H1 (cell line): ENCODE measurements at regions not wholly inside any gene's neighbourhood (a gene's known extent, or its start where the extent isn't known, plus 50 kb on each side); places are given as distances from the start of the nearest gene placed in this dataset.

Experiments used
- CTCF ChIA-PET: fragments of 300-600 bp; sonication (Branson Sonifier 250); formaldehyde crosslinking; loops from one replicate; lab custom pipeline; 2021; ENCODE audit not compliant: partially characterized antibody; lab: Charles Lee
- POLR2A ChIA-PET: fragments of 300-600 bp; sonication (Branson Sonifier 250); formaldehyde crosslinking; loops from one replicate; lab custom pipeline; 2021; ENCODE audit warnings: inconsistent platforms; ENCODE audit not compliant: partially characterized antibody; lab: Charles Lee
- DNase-seq, 2 experiments: peaks; one replicate each; pipeline versions ENCODE4 v3.0.0 to v3.0.0-alpha.2; 2010 to 2022; ENCODE audit warnings: low spot score in 2 of 2, low read depth in 1 of 2, mixed read lengths in 1 of 2
- FAIRE-seq: peaks from 2 replicates; lab custom pipeline; 2011; peaks lifted over from hg19 to GRCh38; lab: Jason Lieb, UNC
- H2AFZ ChIP-seq: 2 replicates; pipeline ENCODE4 v1.8.1; 2012; ENCODE audit warnings: low read length, inconsistent platforms
- H2AK5ac ChIP-seq: 2 replicates; pipeline ENCODE4 v1.6.1; 2013; ENCODE audit warnings: low read depth, low read length
- H2BK120ac ChIP-seq: replicated peaks from 2 replicates; pipeline ENCODE3; 2013; ENCODE audit warnings: low read depth, low read length, inconsistent platforms
- H2BK12ac ChIP-seq: 2 replicates; pipeline ENCODE4 v1.6.1; 2013; ENCODE audit warnings: low read depth, low read length
- H2BK15ac ChIP-seq: 2 replicates; pipeline ENCODE4 v1.6.1; 2013; ENCODE audit warnings: low read length
- H2BK20ac ChIP-seq: 2 replicates; pipeline ENCODE4 v1.6.1; 2013; ENCODE audit warnings: low read length
- H2BK5ac ChIP-seq: 2 replicates; pipeline ENCODE4 v1.6.1; 2013; ENCODE audit warnings: low read depth, low read length
- H3K14ac ChIP-seq: 2 replicates; pipeline ENCODE4 v1.6.1; 2013; ENCODE audit warnings: inconsistent platforms; ENCODE audit not compliant: insufficient read length
- H3K18ac ChIP-seq: 2 replicates; pipeline ENCODE4 v1.6.1; 2013; ENCODE audit warnings: low read length; ENCODE audit errors: extremely low read depth
- H3K23ac ChIP-seq: 2 replicates; pipeline ENCODE4 v1.6.1; 2013; ENCODE audit warnings: inconsistent platforms; ENCODE audit not compliant: insufficient read length
- H3K23me2 ChIP-seq: 2 replicates; pipeline ENCODE4 v1.6.1; 2013; ENCODE audit warnings: low read depth, low read length
- H3K27ac ChIP-seq: 2 replicates; pipeline ENCODE4 v1.6.1; 2011; ENCODE audit warnings: low read depth, low read length, inconsistent platforms
- H3K27me3 ChIP-seq, 4 experiments: replicated peaks in 1 of 4; 1 replicate in 1 of 4; 2 replicates in 3 of 4; pipeline versions ENCODE4 v1.6.1 to v1.8.1; 2011 to 2013; ENCODE audit warnings: low read length in 3 of 4, mild to moderate bottlenecking in 3 of 4, inconsistent platforms in 2 of 4, mixed read lengths in 2 of 4, moderate library complexity in 1 of 4; ENCODE audit not compliant: control insufficient read depth in 3 of 4, insufficient read depth in 3 of 4; ENCODE audit errors: extremely low read depth in 1 of 4
- H3K36me3 ChIP-seq, 4 experiments: 2 replicates each; pipeline versions ENCODE4 v1.6.1 to v1.8.1; 2011 to 2013; ENCODE audit warnings: mild to moderate bottlenecking in 4 of 4, low read length in 3 of 4, moderate library complexity in 2 of 4, control low read depth in 1 of 4, inconsistent platforms in 1 of 4; ENCODE audit not compliant: insufficient read depth in 4 of 4, control insufficient read depth in 2 of 4
- H3K4ac ChIP-seq: replicated peaks from 2 replicates; pipeline ENCODE3; 2013; ENCODE audit warnings: low read length, low read depth, mixed read lengths, inconsistent platforms; ENCODE audit not compliant: insufficient read length
- H3K4me1 ChIP-seq, 4 experiments: replicated peaks in 1 of 4; 1 replicate in 1 of 4; 2 replicates in 3 of 4; pipeline versions ENCODE4 v1.6.1 to v1.8.1; 2011 to 2013; ENCODE audit warnings: low read length in 3 of 4, inconsistent platforms in 2 of 4, mixed read lengths in 1 of 4; ENCODE audit not compliant: insufficient read depth in 4 of 4, control insufficient read depth in 3 of 4
- H3K4me2 ChIP-seq, 2 experiments: 2 replicates each; pipeline versions ENCODE4 v1.6.1 to v1.8.1; 2011 to 2013; ENCODE audit warnings: low read depth in 2 of 2, low read length in 2 of 2, control low read depth in 1 of 2, inconsistent platforms in 1 of 2, mild to moderate bottlenecking in 1 of 2; ENCODE audit not compliant: insufficient read depth in 1 of 2
- H3K4me3 ChIP-seq, 4 experiments: fragments of 200-600, 300-600 bp in 1 of 4; sonication (generic), shearing (Covaris generic), sonication (Bioruptor Twin) in 1 of 4; 2 replicates each; pipeline versions ENCODE4 v1.5.1 to v1.8.1; 2011 to 2016; ENCODE audit warnings: low read length in 4 of 4, low read depth in 3 of 4, control low read depth in 2 of 4, inconsistent platforms in 2 of 4, mild to moderate bottlenecking in 2 of 4, mixed read lengths in 1 of 4, moderate library complexity in 1 of 4; ENCODE audit not compliant: insufficient read depth in 2 of 4; ENCODE audit errors: extremely low read depth in 1 of 4
- H3K56ac ChIP-seq: replicated peaks from 2 replicates; pipeline ENCODE3; 2013; ENCODE audit warnings: low read depth, mild to moderate bottlenecking, mixed read lengths, low read length, inconsistent platforms; ENCODE audit not compliant: insufficient read length
- H3K79me1 ChIP-seq: 2 replicates; pipeline ENCODE4 v1.6.1; 2013; ENCODE audit warnings: low read depth, low read length, control low read depth
- H3K79me2 ChIP-seq, 2 experiments: 2 replicates each; pipeline versions ENCODE4 v1.6.1 to v1.8.1; 2012 to 2013; ENCODE audit warnings: low read length in 2 of 2, mild to moderate bottlenecking in 2 of 2, inconsistent platforms in 1 of 2; ENCODE audit not compliant: insufficient read depth in 2 of 2, control insufficient read depth in 1 of 2
- H3K9ac ChIP-seq, 4 experiments: replicated peaks in 1 of 4; 1 replicate in 1 of 4; 2 replicates in 3 of 4; pipeline versions ENCODE4 v1.6.1 to v1.8.1; 2011 to 2013; ENCODE audit warnings: low read depth in 3 of 4, low read length in 3 of 4, control low read depth in 2 of 4, mild to moderate bottlenecking in 2 of 4, moderate library complexity in 2 of 4, inconsistent platforms in 1 of 4; ENCODE audit errors: extremely low read depth in 1 of 4
- H3K9me3 ChIP-seq, 2 experiments: 2 replicates each; pipeline versions ENCODE4 v1.6.1 to v1.8.1; 2012 to 2013; ENCODE audit warnings: mild to moderate bottlenecking in 2 of 2, moderate library complexity in 2 of 2, control low read depth in 1 of 2, inconsistent platforms in 1 of 2, low read depth in 1 of 2, low read length in 1 of 2, mixed read lengths in 1 of 2; ENCODE audit not compliant: insufficient read depth in 2 of 2
- H4K20me1 ChIP-seq, 2 experiments: replicated peaks in 1 of 2; 2 replicates each; pipeline versions ENCODE3 to v1.8.1; 2011 to 2013; ENCODE audit warnings: inconsistent platforms in 2 of 2, low read length in 2 of 2, mild to moderate bottlenecking in 1 of 2; ENCODE audit not compliant: insufficient read depth in 2 of 2, control insufficient read depth in 1 of 2
- H4K5ac ChIP-seq: 2 replicates; pipeline ENCODE4 v1.6.1; 2013; ENCODE audit warnings: low read length, low read depth, mixed read lengths, inconsistent platforms; ENCODE audit not compliant: insufficient read length
- H4K8ac ChIP-seq: 2 replicates; pipeline ENCODE4 v1.8.0; 2013; ENCODE audit warnings: mild to moderate bottlenecking, moderate library complexity, low read length, inconsistent platforms; ENCODE audit not compliant: insufficient read depth; ENCODE audit errors: extremely low read depth
- H4K91ac ChIP-seq: replicated peaks from 2 replicates; pipeline ENCODE3; 2013; ENCODE audit warnings: low read length, mixed read lengths, inconsistent platforms; ENCODE audit not compliant: insufficient read length
- HDAC6 ChIP-seq: IDR thresholded peaks from one replicate; pipeline ENCODE4 v1.7.1; 2012; ENCODE audit warnings: low read depth, mild to moderate bottlenecking, inconsistent platforms, low read length, moderate library complexity
- MAX ChIP-seq: IDR thresholded peaks from 2 replicates; pipeline ENCODE4 v1.6.1; 2012; ENCODE audit warnings: inconsistent platforms
- NANOG ChIP-seq: IDR thresholded peaks from 2 replicates; pipeline ENCODE4 v1.6.1; 2011; ENCODE audit warnings: low read length, low read depth, mild to moderate bottlenecking, inconsistent platforms; ENCODE audit not compliant: insufficient read depth, poor library complexity, severe bottlenecking
- RAD21 ChIP-seq, 2 experiments: IDR thresholded peaks in 1 of 2; conservative IDR thresholded peaks in 1 of 2; 2 replicates each; pipeline ENCODE4 v1.6.1; 2011; ENCODE audit warnings: low read depth in 2 of 2, low read length in 2 of 2, improper control_type of control experiment in 1 of 2, inconsistent platforms in 1 of 2, mild to moderate bottlenecking in 1 of 2, moderate library complexity in 1 of 2
- USF2 ChIP-seq: IDR thresholded peaks from 2 replicates; pipeline ENCODE4 v1.6.1; 2011; ENCODE audit warnings: low read length, improper control_type of control experiment
- WGBS, 2 experiments: shearing (Covaris generic) in 1 of 2; methylation state at CpG; one replicate each; pipeline versions ENCODE4 v1.1.6 to v1.1.7; 2013 to 2015; ENCODE audit warnings: low lambda C conversion rate in 2 of 2, mixed read lengths in 2 of 2, inconsistent platforms in 1 of 2, low coverage in 1 of 2, missing lambda C conversion rate in 1 of 2; ENCODE audit not compliant: insufficient replicate concordance in 2 of 2, insufficient coverage in 1 of 2, insufficient read length in 1 of 2; ENCODE audit errors: extremely low coverage in 1 of 2, missing lambda C conversion rate in 1 of 2; 5-methylcytosine and 5-hydroxymethylcytosine counted together

- Histone ChIP-seq H3K23ac (no peak overlapping the region), H3K4ac (no peak overlapping the region), H2BK5ac (no peak overlapping the region), H3K56ac (no peak overlapping the region), H3K79me1 (no peaks in the 10 kb centered on the region), H2BK120ac (no peak overlapping the region), H2BK12ac (no peak overlapping the region), H3K9me3 (peaks cover 14 to 17% of the 10 kb centered on the region in 2 experiments), H4K91ac (no peak overlapping the region), H3K4me2 (no peak overlapping the region), H4K8ac (no peak overlapping the region), H3K4me1 (no peaks in the 10 kb centered on the region), H3K23me2 (no peaks in the 10 kb centered on the region; the same call in 1 of the 2 replicates), H3K4me3 (no peak overlapping the region), H2AK5ac (no peak overlapping the region), H3K79me2 (no peaks in the 10 kb centered on the region), H3K27me3 (no peaks in the 10 kb centered on the region), H2AFZ (no peak overlapping the region), H3K9ac (no peak overlapping the region), H3K36me3 (0 out of 8 replicates have a peak, but pooled peaks cover 0 to 5% (median 0%) of the 10 kb centered on the region in 4 experiments), H3K27ac (no peak overlapping the region), H2BK20ac (no peak overlapping the region), H3K18ac (no peak overlapping the region), H4K5ac (no peak overlapping the region), H2BK15ac (no peak overlapping the region), H3K14ac (no peak overlapping the region), H4K20me1 (no peaks in the 10 kb centered on the region)
- ChIA-PET CTCF (no interaction called here), POLR2A (no interaction called here)
- FAIRE-seq: no peak
- no peak for DNase-seq
- WGBS, 2 experiments: 100% methylated on average over 1 of the region's 1 CpG; no CpG with 5 or more reads in 1 of the 2 experiments
- TF ChIP-seq RAD21 (IDR thresholded peaks at IDR 0.05 in 1 of 2, conservative IDR thresholded peaks at IDR 0.05 in 1 of 2; ENCODE audit: low read depth in 2 of 2, low read length in 2 of 2): no peak
- TF ChIP-seq NANOG: no peak
- no peak for TF ChIP-seq MAX
- TF ChIP-seq HDAC6: no peak
- no peak for TF ChIP-seq USF2
These were observed 109.1 kb downstream of the NEDD1 start for GRCh38 chr12:97016163-97016562.
